Upper lobe of right lung (tissue), 1 donor: ENCODE measurements at regions not wholly inside any gene's neighbourhood (a gene's known extent, or its start where the extent isn't known, plus 50 kb on each side); places are given as distances from the start of the nearest gene placed in this dataset.
"Not testable (repeated sequence)": the region's sequence is repeated elsewhere in the genome, so short reads cannot be mapped to it uniquely, and the experiment has no call there.

Source experiments
- ATAC-seq: fragments of 200-7000 bp; cut with Tn5 transposase; one replicate; pipeline ENCODE4 v1.9.1; 2020; ENCODE audit warnings: mild to moderate bottlenecking, moderate library complexity
- DNase-seq: peaks from one replicate; pipeline ENCODE4 v3.0.0-alpha.2; 2020
- H3K27ac ChIP-seq: fragments of 200-600 bp; one replicate; pipeline ENCODE4 v1.8.0; 2022
- H3K27me3 ChIP-seq: fragments of 200-600 bp; one replicate; pipeline ENCODE4 v1.8.0; 2022; ENCODE audit warnings: mild to moderate bottlenecking
- H3K36me3 ChIP-seq: fragments of 200-600 bp; one replicate; pipeline ENCODE4 v1.8.0; 2022
- H3K4me1 ChIP-seq: fragments of 200-600 bp; one replicate; pipeline ENCODE4 v1.8.0; 2022
- H3K4me3 ChIP-seq: fragments of 200-600 bp; one replicate; pipeline ENCODE4 v1.8.0; 2022; ENCODE audit warnings: mild to moderate bottlenecking
- H3K9me3 ChIP-seq: fragments of 200-600 bp; one replicate; pipeline ENCODE4 v1.8.0; 2022
- CTCF ChIP-seq: fragments of 200-600 bp; IDR thresholded peaks from one replicate; pipeline ENCODE4 v1.8.0; 2022; ENCODE audit warnings: antibody characterized with exemption
- intact Hi-C: fragments of 100-400 bp; cut with DNase I; formaldehyde crosslinking; loops from one replicate; pipeline ENCODE4 v1.11.0; 2022
- donor health status: DM: no; HTN: yes; CAD: no; lungs with severe emphysema.

GRCh38 chr7:155237730-155238129, 59.9 kb upstream of the INSIG1 start:
- intact Hi-C loops = no loop called here
- Histone ChIP-seq H3K4me1 (no peaks in the 10 kb centered on the region), H3K4me3 (no peak overlapping the region), H3K27me3 (no peaks in the 10 kb centered on the region), H3K27ac (no peak overlapping the region), H3K9me3 (no peaks in the 10 kb centered on the region), H3K36me3 (no peaks in the 10 kb centered on the region)
- ATAC-seq (peak; percentile 29), DNase-seq (no peak)
- no peak for TF ChIP-seq CTCF

GRCh38 chr7:155239431-155240087, 58.1 kb upstream of the INSIG1 start:
- H3K36me3 ChIP-seq, DNase-seq, H3K9me3 ChIP-seq, H3K4me3 ChIP-seq, H3K27me3 ChIP-seq, H3K27ac ChIP-seq, H3K4me1 ChIP-seq, ATAC-seq, intact Hi-C loops: not testable (repeated sequence)

GRCh38 chr7:155244675-155245074, 53.0 kb upstream of the INSIG1 start:
- Histone ChIP-seq H3K9me3 (no peaks in the 10 kb centered on the region), H3K27me3 (no peaks in the 10 kb centered on the region), H3K36me3 (no peaks in the 10 kb centered on the region), H3K4me1 (no peaks in the 10 kb centered on the region), H3K4me3 (no peak overlapping the region), H3K27ac (no peak overlapping the region)
- intact Hi-C loops = no loop called here
- ATAC-seq = no peak
- TF ChIP-seq CTCF = no peak
- no peak for DNase-seq

GRCh38 chr7:155247479-155248365, 50.0 kb upstream of the INSIG1 start:
- TF ChIP-seq CTCF = no peak
- no peak overlapping the region for H3K27ac ChIP-seq
- no peak for DNase-seq
- H3K4me1 ChIP-seq = no peaks in the 10 kb centered on the region
- H3K9me3 ChIP-seq = no peaks in the 10 kb centered on the region
- intact Hi-C loops = no loop called here
- H3K4me3 ChIP-seq = no peak overlapping the region
- H3K36me3 ChIP-seq = no peaks in the 10 kb centered on the region
- H3K27me3 ChIP-seq = no peaks in the 10 kb centered on the region
- no peak for ATAC-seq
